ENCODE measurements at regions not wholly inside any gene's neighbourhood (a gene's known extent, or its start where the extent isn't known, plus 50 kb on each side); places are given as distances from the start of the nearest gene placed in this dataset.

DNA sequence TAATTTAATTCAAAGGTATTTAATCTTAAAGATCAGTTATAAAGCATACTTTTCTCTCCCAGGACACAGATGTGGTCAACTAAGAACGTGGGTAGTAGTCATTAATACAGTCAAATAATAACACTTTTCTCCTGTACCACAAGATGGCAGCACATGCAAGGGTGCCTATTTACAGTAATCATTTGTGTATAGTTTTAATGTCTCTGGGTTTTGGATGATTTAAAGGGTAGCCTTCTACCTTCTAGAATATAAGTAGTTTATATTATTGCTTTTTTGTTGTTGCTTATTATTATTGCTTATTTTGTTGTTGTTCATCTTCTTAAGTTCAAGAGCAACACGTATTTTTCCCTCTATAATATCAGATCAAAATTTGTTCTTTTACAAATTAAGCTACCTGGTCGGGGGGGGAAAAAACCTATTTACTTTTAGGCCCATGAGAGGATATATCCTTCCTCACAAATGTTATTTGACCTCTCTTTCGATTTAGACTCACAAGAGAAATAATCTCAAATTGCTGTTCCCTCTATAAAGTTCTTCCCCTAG, 59.6 kb upstream of the SLC27A6 start:
- DNase-seq (ENCODE audit: low spot score): no peak
- Histone ChIP-seq H3K27ac (no peak overlapping the region), H3K4me3 (no peak overlapping the region)
- TF ChIP-seq, protein P1, sequence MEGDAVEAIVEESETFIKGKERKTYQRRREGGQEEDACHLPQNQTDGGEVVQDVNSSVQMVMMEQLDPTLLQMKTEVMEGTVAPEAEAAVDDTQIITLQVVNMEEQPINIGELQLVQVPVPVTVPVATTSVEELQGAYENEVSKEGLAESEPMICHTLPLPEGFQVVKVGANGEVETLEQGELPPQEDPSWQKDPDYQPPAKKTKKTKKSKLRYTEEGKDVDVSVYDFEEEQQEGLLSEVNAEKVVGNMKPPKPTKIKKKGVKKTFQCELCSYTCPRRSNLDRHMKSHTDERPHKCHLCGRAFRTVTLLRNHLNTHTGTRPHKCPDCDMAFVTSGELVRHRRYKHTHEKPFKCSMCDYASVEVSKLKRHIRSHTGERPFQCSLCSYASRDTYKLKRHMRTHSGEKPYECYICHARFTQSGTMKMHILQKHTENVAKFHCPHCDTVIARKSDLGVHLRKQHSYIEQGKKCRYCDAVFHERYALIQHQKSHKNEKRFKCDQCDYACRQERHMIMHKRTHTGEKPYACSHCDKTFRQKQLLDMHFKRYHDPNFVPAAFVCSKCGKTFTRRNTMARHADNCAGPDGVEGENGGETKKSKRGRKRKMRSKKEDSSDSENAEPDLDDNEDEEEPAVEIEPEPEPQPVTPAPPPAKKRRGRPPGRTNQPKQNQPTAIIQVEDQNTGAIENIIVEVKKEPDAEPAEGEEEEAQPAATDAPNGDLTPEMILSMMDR (IDR thresholded peaks at IDR 0.05): peak; percentile 73

DNA sequence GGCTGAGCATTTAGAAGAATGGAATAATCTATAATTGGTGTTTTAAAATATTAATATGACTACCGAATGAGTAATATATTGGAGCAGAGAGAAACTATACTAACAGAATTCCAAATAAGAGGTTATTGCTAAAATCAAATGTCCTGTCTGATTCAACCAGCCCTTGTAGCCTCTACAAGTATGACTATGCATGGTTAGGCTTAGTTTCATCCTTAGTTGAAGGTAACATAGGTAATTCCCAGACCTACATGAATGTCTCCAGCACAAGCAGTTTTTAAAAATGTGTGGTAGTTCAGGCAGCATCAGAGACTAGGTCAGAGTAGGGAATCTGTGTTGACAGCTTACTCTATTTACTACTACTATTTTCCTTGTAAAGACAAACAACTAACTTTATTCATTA, 51.7 kb upstream of the SLC27A6 start:
- Histone ChIP-seq H3K27ac (no peak overlapping the region), H3K4me3 (no peak overlapping the region)
- DNase-seq (ENCODE audit: low spot score): no peak
- TF ChIP-seq, protein P1 (IDR thresholded peaks at IDR 0.05): no peak
